ENCODE measurements at regions not wholly inside any gene's neighbourhood (a gene's known extent, or its start where the extent isn't known, plus 50 kb on each side); places are given as distances from the start of the nearest gene placed in this dataset.
A peak's percentile ranks its signal among the peaks of the same experiment; 100 is the strongest.
"Not testable (repeated sequence)": the region's sequence is repeated elsewhere in the genome, so short reads cannot be mapped to it uniquely, and the experiment has no call there.

DNA sequence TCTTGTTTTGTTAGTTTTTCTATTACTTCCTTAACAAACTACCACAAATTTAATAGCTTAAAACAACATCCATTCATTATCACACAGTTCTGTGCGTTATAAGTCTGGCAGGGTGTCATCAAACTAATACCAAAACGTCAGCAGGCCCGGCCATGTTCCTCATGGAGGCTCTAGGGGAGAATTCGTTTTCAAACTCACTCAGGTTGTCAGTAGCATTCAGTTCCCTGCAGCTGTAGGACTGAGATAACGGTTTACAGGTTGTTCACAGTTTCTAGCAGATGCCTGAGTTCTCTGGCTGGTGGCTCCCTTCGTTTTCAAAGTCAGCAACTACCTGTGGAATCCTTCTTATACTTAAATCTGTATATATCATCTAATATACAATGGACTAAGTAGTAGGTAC lies 72.5 kb upstream of the PRSS16 start:
- Histone ChIP-seq H3K4me1 (ENCODE audit: insufficient read depth) (no peaks in the 10 kb centered on the region), H3K27ac (ENCODE audit: low read depth) (no peak overlapping the region), H3K36me3 (ENCODE audit: insufficient read depth) (no peaks in the 10 kb centered on the region), H3K4me3 (ENCODE audit: low read depth, low read length) (no peak overlapping the region)
- WGBS, result 53% methylated on average over 6 of the region's 6 CpGs
- DNase-seq (ENCODE audit: extremely low spot score), result no peak

GRCh38 chr6:27176096-27176495 lies 71.4 kb upstream of the PRSS16 start:
- no peak overlapping the region for H3K27ac ChIP-seq (ENCODE audit: low read depth)
- WGBS, result 27% methylated on average over 9 of the region's 9 CpGs
- no peaks in the 10 kb centered on the region for H3K36me3 ChIP-seq (ENCODE audit: insufficient read depth)
- no peaks in the 10 kb centered on the region for H3K4me1 ChIP-seq (ENCODE audit: insufficient read depth)
- H3K4me3 ChIP-seq (ENCODE audit: low read depth, low read length), result no peak overlapping the region
- no peak for DNase-seq (ENCODE audit: extremely low spot score)

DNA sequence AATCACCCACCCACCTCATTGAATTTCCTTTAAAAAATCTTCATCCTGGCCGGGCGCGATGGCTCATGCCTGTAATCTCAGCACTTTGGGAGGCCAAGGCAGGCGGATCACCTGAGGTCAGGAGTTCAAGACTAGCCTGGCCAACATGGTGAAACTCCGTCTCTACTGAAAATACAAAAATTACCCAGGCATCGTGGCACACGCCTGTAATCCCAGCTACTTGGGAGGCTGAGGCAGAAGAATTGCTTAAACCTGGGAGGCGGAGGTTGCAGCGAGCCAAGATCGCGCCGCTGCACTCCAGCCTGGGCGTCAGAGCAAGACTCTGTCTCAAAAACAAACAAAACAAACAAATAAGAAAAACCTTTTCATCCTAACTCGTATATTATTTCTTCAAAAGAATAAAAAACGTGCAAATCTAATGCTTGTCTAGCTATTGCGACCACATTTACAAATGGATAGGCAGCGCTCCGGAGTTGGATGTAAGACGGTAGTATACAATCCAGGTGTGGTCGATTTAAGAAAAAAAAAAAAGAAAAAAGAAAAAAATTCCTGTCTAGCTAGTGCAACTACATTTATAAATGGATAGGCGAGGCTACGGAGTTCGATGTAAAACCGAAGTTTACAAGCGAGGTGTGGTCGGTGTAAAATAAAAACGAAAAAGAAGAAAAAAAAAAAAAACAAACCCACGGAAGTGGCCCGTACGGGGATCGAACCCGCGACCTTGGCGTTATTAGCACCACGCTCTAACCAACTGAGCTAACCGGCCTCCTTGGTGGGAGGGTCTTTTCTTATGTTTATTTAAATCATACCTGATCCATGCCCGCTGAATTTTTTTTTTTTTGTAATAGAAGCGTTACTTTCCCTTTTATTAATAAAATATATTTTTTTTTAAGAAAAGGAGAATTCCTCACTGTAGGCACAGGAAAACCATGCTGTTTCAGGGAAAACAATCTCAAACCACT lies 70.7 kb upstream of the PRSS16 start:
- Histone ChIP-seq H3K27ac (ENCODE audit: low read depth) (no peak overlapping the region), H3K36me3 (ENCODE audit: insufficient read depth) (no peaks in the 10 kb centered on the region), H3K4me3 (ENCODE audit: low read depth, low read length) (peak overlapping the region; percentile 57), H3K4me1 (ENCODE audit: insufficient read depth) (no peaks in the 10 kb centered on the region)
- WGBS, result 3% methylated on average over 38 of the region's 38 CpGs
- DNase-seq (ENCODE audit: extremely low spot score), result peak; percentile 65

GRCh38 chr6:27177485-27178406 lies 69.8 kb upstream of the PRSS16 start:
- Histone ChIP-seq H3K36me3 (ENCODE audit: insufficient read depth) (no peaks in the 10 kb centered on the region), H3K27ac (ENCODE audit: low read depth) (no peak overlapping the region), H3K4me3 (ENCODE audit: low read depth, low read length) (peak overlapping the region; percentile 57), H3K4me1 (ENCODE audit: insufficient read depth) (no peaks in the 10 kb centered on the region)
- under 1% methylated on average over 39 of the region's 39 CpGs for WGBS
- peak; percentile 84 for DNase-seq (ENCODE audit: extremely low spot score)

- WGBS, result 3% methylated on average over 21 of the region's 21 CpGs
- Histone ChIP-seq H3K4me1 (ENCODE audit: insufficient read depth) (no peaks in the 10 kb centered on the region), H3K27ac (ENCODE audit: low read depth) (no peak overlapping the region), H3K36me3 (ENCODE audit: insufficient read depth) (no peaks in the 10 kb centered on the region), H3K4me3 (ENCODE audit: low read depth, low read length) (peak overlapping the region; percentile 57)
- DNase-seq (ENCODE audit: extremely low spot score), result no peak
Measured at GRCh38 chr6:27178407-27178730, 69.1 kb upstream of the PRSS16 start.

DNA sequence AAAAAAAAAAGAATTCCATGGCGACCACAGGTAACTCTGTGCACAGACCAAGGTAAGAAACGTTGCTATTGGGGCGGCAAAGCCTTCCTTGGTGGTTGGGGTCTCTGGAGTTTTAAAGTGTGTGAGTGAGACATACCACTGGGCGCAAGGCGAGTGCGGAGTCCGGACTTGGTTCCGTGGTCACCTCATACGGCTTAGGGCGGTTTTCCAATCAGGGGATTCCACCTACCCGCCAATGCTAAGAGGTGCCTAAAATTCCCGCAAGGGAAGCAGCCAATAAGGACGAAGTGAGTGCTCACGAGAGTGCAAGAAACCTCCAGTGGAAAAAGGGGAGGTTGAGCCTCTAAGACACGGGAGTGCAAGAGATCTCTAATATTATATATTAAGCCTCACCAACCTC lies 68.6 kb upstream of the PRSS16 start:
- H3K36me3 ChIP-seq (ENCODE audit: insufficient read depth), result no peaks in the 10 kb centered on the region
- H3K27ac ChIP-seq (ENCODE audit: low read depth), result no peak overlapping the region
- no peak overlapping the region for H3K4me3 ChIP-seq (ENCODE audit: low read depth, low read length)
- H3K4me1 ChIP-seq (ENCODE audit: insufficient read depth), result no peaks in the 10 kb centered on the region
- no peak for DNase-seq (ENCODE audit: extremely low spot score)
- WGBS, result 35% methylated on average over 15 of the region's 15 CpGs

DNA sequence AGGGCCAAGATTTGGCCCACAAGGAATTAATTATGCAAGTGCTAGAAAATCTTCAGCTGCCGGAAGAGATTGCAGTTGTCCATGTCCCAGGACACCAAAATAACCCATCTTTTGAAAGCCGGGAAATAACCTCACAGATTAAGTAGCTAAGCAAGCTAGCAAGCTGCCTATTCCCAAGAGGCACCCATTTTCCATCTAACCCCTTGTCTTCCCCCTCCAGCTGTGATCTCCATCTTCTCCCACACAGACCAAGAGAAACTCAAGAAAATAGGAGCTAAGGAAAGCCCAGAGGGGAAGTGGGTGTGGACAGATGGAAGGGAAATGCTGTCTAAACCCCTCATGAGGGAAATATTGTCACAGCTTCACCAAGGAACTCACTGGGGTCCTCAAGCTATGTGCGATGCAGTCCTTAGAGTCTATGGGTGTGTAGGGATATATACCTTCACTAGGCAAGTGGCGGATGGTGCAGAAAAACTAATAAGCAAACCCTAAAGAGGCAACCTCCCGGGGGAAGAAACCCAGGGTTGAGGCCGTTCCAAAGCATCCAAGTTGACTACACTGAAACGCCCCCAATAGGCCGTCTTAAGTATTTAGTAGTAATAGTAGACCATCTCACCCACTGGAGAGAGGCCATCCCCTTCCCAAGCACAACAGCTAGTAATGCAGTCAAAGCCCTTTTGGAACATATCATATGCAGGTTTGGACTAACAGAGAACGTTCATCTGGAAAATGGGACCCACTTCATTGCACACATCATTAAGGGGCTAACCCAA lies 64.3 kb upstream of the PRSS16 start:
- no peak for DNase-seq (ENCODE audit: extremely low spot score)
- H3K4me3 ChIP-seq (ENCODE audit: low read depth, low read length), result no peak overlapping the region
- no peak overlapping the region for H3K27ac ChIP-seq (ENCODE audit: low read depth)
- H3K4me1 ChIP-seq (ENCODE audit: insufficient read depth), result no peaks in the 10 kb centered on the region
- WGBS, result 78% methylated on average over 9 of the region's 9 CpGs
- no peaks in the 10 kb centered on the region for H3K36me3 ChIP-seq (ENCODE audit: insufficient read depth)

GRCh38 chr6:27187231-27188060 lies 60.1 kb upstream of the PRSS16 start:
- H3K27ac ChIP-seq (ENCODE audit: low read depth), result no peak overlapping the region
- H3K4me1 ChIP-seq (ENCODE audit: insufficient read depth), result no peaks in the 10 kb centered on the region
- DNase-seq (ENCODE audit: extremely low spot score), result no peak
- H3K4me3 ChIP-seq (ENCODE audit: low read depth, low read length), result peak overlapping the region; percentile 36
- H3K36me3 ChIP-seq (ENCODE audit: insufficient read depth), result no peaks in the 10 kb centered on the region
- 9% methylated on average over 13 of the region's 13 CpGs for WGBS

DNA sequence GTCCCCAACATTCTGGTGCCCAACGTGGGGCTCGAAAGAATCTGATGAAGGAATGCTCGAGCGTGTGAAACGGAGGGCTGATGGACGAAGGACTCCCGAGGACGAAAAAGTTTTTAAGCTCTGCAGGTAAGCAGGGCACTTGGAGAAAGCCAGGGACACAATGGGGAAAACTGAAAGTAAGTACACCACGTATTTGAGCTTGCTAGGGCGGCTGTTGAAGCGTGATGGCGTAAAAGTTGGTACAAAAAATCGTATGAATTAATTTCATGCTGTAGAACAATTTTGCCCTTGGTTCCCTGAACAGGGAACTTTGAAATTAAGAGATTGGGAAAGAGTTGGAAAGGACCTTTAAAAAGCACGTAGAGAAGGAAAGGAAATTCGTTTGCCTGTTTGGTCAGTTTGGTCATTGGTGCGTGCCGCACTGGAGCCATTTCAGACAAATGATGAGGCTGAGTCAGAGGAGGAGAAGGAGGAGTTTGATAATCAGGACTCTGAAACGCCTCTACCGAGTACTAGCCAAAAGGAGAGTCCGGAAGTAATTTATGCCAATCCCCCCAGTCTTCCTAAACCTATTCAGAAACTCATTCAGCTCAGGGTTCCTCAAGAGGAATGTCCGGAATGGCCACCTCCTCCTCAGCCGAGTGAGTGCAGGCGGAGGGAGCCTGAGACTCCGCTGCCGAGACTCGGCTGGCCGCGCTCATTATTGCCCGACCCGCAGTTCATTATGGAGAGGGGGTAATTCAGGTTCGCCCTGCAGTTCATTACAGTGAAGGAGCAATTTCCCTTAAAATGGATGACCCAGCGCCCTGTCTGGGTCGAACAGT lies 59.2 kb upstream of the PRSS16 start:
- Histone ChIP-seq H3K27ac (ENCODE audit: low read depth) (peak overlapping the region; percentile 72), H3K36me3 (ENCODE audit: insufficient read depth) (no peaks in the 10 kb centered on the region), H3K4me3 (ENCODE audit: low read depth, low read length) (peak overlapping the region; percentile 36), H3K4me1 (ENCODE audit: insufficient read depth) (no peaks in the 10 kb centered on the region)
- peak; percentile 74 for DNase-seq (ENCODE audit: extremely low spot score)
- WGBS, result under 1% methylated on average over 33 of the region's 33 CpGs

DNA sequence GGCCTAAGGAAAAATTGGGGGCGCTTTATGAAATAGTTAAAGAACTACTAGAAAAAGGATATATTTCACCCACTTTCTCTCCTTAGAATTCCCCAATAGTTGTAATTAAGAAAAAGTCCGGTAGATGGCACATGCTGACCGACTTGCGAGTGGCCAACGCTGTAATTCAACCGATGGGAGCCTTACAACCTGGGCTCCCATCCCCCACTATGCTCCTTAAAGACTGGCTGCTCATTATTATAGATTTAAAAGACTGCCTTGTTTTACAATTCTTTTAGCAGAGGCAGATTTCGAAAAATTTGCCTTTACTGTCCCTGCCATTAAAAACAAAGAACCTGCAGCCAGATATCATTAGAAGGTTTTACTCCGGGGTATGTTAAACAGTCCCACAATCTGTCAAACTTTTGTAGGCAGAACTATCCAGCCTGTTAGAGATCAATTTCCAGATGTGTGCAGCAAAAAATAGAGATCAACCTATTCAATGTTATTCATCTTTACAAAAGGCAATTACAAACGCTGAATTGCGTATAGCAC lies 58.5 kb upstream of the PRSS16 start:
- Histone ChIP-seq H3K36me3 (ENCODE audit: insufficient read depth) (no peaks in the 10 kb centered on the region), H3K27ac (ENCODE audit: low read depth) (no peak overlapping the region), H3K4me3 (ENCODE audit: low read depth, low read length) (peak overlapping the region; percentile 36), H3K4me1 (ENCODE audit: insufficient read depth) (no peaks in the 10 kb centered on the region)
- 17% methylated on average over 10 of the region's 10 CpGs for WGBS
- peak; percentile 86 for DNase-seq (ENCODE audit: extremely low spot score)

- H3K36me3 ChIP-seq (ENCODE audit: insufficient read depth), result no peaks in the 10 kb centered on the region
- DNase-seq (ENCODE audit: extremely low spot score), result no peak
- H3K4me3 ChIP-seq (ENCODE audit: low read depth, low read length), result no peak overlapping the region
- 70% methylated on average over 5 of the region's 5 CpGs for WGBS
- H3K4me1 ChIP-seq (ENCODE audit: insufficient read depth), result no peaks in the 10 kb centered on the region
- H3K27ac ChIP-seq (ENCODE audit: low read depth), result no peak overlapping the region
Measured at GRCh38 chr6:27190126-27190525, 57.4 kb upstream of the PRSS16 start.

DNA sequence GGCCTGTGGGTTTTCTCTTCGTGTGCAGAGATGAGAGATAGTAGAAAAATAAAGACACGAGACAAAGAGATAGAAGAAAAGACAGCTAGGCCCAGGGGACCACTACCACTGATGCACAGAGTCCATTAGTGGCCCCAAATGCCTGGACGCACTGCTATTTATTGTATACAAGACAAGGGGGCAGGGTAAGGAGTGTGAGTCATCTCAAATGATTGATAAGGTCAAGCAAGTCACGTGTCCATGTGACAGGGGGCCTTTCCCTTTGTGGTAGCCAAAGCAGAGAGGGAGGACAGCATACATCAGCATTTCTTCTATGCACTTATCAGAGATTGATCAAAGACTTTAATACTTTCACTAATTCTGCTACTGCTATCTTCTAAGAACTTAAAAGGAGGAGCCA lies 53.0 kb upstream of the PRSS16 start:
- H3K36me3 ChIP-seq (ENCODE audit: insufficient read depth); H3K4me3 ChIP-seq (ENCODE audit: low read depth, low read length); DNase-seq (ENCODE audit: extremely low spot score); H3K27ac ChIP-seq (ENCODE audit: low read depth); H3K4me1 ChIP-seq (ENCODE audit: insufficient read depth): not testable (repeated sequence)
- 61% methylated on average over 4 of the region's 4 CpGs for WGBS
